Right ventricle myocardium superior (tissue), 1 donor: ENCODE measurements at regions not wholly inside any gene's neighbourhood (a gene's known extent, or its start where the extent isn't known, plus 50 kb on each side); places are given as distances from the start of the nearest gene placed in this dataset.

Experiments used
- ATAC-seq: fragments of 200-7000 bp; cut with Tn5 transposase; one replicate; pipeline ENCODE4 v1.9.1; 2020; ENCODE audit warnings: mild to moderate bottlenecking; ENCODE audit not compliant: poor library complexity
- DNase-seq: peaks from one replicate; pipeline ENCODE4 v3.0.0-alpha.2; 2020
- intact Hi-C: fragments of 100-400 bp; cut with DNase I; formaldehyde crosslinking; loops from one replicate; pipeline ENCODE4 v1.11.2; 2022
- donor health status: DM: no; HTN: yes; CAD: no; lungs with severe emphysema.

GRCh38 chr3:152174876-152175527 lies 93.7 kb upstream of the MBNL1 start:
- intact Hi-C loops, result no loop called here
- DNase-seq (no peak), ATAC-seq (no peak)

GRCh38 chr3:152175528-152175889 lies 93.2 kb upstream of the MBNL1 start:
- no peak for ATAC-seq
- intact Hi-C loops, result no loop called here

GRCh38 chr3:152176241-152176640 lies 92.5 kb upstream of the MBNL1 start:
- no peak for ATAC-seq
- intact Hi-C loops, result no loop called here
- DNase-seq, result no peak

More at GRCh38 chr3:152175528-152175889, 93.2 kb upstream of the MBNL1 start:
- no peak for DNase-seq

- no peak for ATAC-seq
- intact Hi-C loops, result no loop called here
- no peak for DNase-seq
These were observed 91.7 kb upstream of the MBNL1 start for GRCh38 chr3:152176998-152177397.

- DNase-seq (no peak), ATAC-seq (no peak)
- intact Hi-C loops, result no loop called here
These were observed 91.0 kb upstream of the MBNL1 start for GRCh38 chr3:152177757-152178156.

- intact Hi-C loops, result loop anchor here (5.0 kb wide), 1 partner anchor 269 kb away; no protein-coding TSS in a partner anchor
- ATAC-seq (peak; percentile 83), DNase-seq (peak; percentile 44)
These were observed 85.3 kb upstream of the MBNL1 start for GRCh38 chr3:152183473-152183872.

- DNase-seq (no peak), ATAC-seq (no peak)
- intact Hi-C loops, result loop anchor here (5.0 kb wide), 1 partner anchor 267 kb away; no protein-coding TSS in a partner anchor
These were observed 83.6 kb upstream of the MBNL1 start for GRCh38 chr3:152184971-152185686.

GRCh38 chr3:152185891-152186630 lies 82.7 kb upstream of the MBNL1 start:
- intact Hi-C loops, result no loop called here
- no peak for DNase-seq
- no peak for ATAC-seq

- intact Hi-C loops, result no loop called here
- ATAC-seq (no peak), DNase-seq (no peak)
These were observed 78.0 kb upstream of the MBNL1 start for GRCh38 chr3:152190636-152191183.

GRCh38 chr3:152192050-152192449 lies 76.7 kb upstream of the MBNL1 start:
- DNase-seq (no peak), ATAC-seq (no peak)
- intact Hi-C loops, result no loop called here

- ATAC-seq (no peak), DNase-seq (no peak)
- intact Hi-C loops, result no loop called here
These were observed 75.6 kb upstream of the MBNL1 start for GRCh38 chr3:152192936-152193672.

GRCh38 chr3:152193673-152194267 lies 75.0 kb upstream of the MBNL1 start:
- ATAC-seq (no peak), DNase-seq (no peak)
- intact Hi-C loops, result no loop called here

- DNase-seq (no peak), ATAC-seq (no peak)
- intact Hi-C loops, result no loop called here
These were observed 73.5 kb upstream of the MBNL1 start for GRCh38 chr3:152195206-152195605.

GRCh38 chr3:152196782-152197181 lies 71.9 kb upstream of the MBNL1 start:
- intact Hi-C loops, result no loop called here
- DNase-seq (no peak), ATAC-seq (peak; percentile 47)

- intact Hi-C loops, result no loop called here
- DNase-seq (no peak), ATAC-seq (peak; percentile 40)
These were observed 71.3 kb upstream of the MBNL1 start for GRCh38 chr3:152197451-152197850.

GRCh38 chr3:152197937-152198336 lies 70.8 kb upstream of the MBNL1 start:
- intact Hi-C loops, result no loop called here
- ATAC-seq, result no peak
- DNase-seq, result no peak

GRCh38 chr3:152198665-152199064 lies 70.1 kb upstream of the MBNL1 start:
- intact Hi-C loops, result no loop called here
- no peak for ATAC-seq
- DNase-seq, result no peak

GRCh38 chr3:152199102-152199840 lies 69.5 kb upstream of the MBNL1 start:
- DNase-seq (no peak), ATAC-seq (peak; percentile 24)
- intact Hi-C loops, result no loop called here
